SHP77 (cell line): ENCODE measurements at regions not wholly inside any gene's neighbourhood (a gene's known extent, or its start where the extent isn't known, plus 50 kb on each side); places are given as distances from the start of the nearest gene placed in this dataset.

Experiments used
- DNase-seq, 2 experiments: peaks; one replicate each; lab custom pipeline; 2025; lab: John Stamatoyannopoulos, UW

- no peak for DNase-seq
Observed at GRCh38 chr5:112626715-112627114, 111.0 kb upstream of the APC start.

DNA sequence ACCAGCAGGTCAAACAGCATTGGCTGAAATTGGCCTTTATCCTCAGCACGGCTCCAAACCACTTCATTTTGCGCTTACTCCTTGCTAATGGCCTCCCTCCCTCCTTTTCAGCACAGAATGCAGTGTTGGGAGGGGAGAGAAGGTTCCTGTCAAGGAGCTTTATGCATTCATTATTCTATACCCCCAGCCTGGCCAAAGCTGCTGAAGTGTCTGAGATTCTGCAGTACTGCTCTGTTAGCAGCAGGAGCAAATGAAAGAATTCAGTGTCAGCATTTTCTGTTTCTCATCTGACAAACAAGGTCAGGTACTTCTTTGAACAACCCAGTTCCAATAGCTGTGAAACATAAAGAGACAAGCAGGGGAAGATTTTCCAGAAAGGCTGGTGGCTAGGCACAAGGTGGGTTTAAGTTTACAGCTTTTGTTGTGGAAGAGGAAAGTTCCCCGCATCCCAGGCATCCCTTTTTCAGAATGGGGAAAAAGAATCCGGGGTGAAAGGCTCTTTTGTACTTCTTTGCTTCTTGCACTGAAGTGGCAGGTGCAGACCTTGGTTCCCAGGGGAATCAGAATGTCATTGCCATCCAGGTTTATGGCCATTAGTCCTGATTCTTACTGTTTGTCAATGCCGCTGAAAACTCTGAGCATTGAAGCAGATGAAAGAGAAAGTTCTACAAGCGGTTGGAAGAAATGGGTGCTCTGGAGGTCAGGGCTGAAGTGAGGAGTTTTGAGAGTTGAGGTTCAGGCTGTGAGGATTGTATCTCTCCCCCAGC lies 109.3 kb upstream of the APC start:
- DNase-seq: no peak

DNA sequence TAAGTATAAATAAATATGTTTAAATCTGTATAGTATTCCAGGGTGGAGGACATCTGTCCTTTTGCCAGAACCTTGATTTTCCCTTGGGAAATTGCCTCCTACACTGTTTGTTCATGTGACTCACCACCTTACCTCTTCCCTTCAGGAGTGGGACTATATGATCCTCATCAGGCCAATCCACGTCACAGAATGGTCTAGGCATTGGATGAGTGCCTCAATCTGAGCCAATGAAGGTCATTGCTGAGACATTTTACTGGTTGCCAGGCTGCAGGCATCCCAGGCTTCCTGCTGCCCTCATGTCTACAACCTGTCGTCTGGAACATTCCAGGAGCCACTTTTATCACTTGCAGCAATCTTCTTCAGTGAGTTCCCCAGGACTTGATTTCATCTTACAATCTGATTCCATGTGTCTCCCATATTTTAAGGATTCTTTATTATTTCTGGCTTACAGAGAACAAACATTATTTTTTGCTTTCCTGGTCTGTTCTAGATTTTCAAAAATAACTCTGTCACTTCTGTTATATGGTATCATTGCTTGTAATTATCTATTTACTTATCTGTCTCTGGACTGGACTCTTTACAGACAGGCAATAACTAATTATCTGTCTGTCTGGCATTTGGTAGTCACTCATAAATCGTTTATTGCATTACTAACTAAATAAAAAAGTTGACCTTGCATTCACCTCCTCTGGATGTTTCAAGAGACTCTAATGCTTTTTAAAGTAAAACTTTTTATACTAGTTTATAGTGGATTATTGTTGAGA lies 107.3 kb upstream of the APC start:
- no peak for DNase-seq

- DNase-seq: no peak
Observed at GRCh38 chr5:112634166-112634565, 103.5 kb upstream of the APC start.

DNA sequence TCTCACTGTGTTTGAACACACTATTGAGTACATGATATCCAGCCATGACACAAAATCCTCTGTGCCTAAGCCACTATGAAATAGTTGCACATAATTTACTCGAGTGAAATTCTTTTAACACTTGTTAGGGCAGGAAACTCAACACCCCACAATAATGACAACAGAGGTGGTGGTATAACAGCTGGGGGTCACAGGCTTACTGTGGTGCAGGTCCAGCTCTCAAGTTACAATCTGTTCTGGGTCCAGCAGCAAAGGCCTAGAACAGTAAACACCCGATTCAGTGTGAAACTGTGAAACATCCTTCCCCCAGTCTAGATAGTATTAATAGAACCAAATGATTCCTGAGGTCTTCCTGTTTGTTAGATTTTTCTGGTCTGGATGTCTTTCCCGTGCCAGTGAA lies 102.9 kb upstream of the APC start:
- no peak for DNase-seq

DNA sequence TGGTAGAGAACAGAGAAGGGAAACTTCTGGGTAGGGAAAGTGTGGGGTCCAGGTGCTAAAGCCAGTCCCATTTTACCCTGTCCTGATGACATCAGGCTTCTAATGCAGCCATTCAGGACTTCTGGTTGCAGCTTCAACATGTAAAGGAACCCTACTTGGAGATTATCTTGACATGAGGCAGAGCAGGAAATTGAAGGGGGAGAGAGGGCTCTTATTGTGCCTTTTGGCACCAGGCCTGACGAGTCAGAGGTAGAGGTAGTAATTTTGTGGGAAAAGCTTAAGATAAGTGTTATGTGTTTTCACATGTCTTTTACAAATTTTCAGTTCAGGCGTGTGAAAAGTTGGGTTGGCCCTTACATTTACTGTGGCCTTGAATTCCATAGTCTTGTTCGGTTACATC lies 102.4 kb upstream of the APC start:
- DNase-seq: no peak

- no peak for DNase-seq
Observed at GRCh38 chr5:112635771-112636731, 101.6 kb upstream of the APC start.

DNA sequence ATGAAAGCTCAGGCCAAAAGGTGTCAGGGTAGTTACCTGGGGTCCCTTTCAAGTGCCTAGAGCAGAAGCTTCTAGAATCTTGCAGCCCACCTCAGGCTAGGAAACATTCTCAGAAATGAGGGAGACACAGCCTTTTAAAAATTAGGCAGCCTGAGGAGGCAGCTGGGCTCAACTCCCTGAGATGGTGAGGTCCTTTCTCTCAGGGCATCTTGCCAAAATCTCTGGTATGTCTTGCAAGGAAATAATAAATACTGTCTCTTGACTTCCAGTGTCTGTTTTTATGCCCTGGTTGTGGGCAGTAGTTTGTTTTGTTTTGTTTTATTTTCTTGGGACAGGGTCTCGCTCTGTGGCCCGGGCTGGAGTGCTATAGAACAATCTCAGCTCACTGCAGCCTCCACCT lies 100.9 kb upstream of the APC start:
- DNase-seq: no peak

DNA sequence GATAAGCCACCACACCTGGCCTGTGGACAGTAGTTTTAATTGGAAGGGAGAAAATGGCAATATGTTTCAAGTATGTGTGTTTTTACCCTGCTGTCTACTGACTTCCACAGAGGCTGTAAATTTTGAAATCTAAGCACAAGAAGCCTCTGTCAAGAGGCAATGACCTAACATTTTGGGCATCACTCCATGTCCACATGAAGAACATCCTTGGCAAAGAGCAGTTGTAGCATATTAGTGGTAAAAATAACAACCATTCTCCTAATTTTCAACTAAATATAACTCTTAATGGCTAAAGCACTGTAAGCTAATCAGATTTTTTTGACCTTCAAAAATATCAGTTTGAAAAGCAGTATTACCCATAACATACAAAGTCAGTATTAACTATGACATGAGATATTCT lies 100.3 kb upstream of the APC start:
- no peak for DNase-seq

DNA sequence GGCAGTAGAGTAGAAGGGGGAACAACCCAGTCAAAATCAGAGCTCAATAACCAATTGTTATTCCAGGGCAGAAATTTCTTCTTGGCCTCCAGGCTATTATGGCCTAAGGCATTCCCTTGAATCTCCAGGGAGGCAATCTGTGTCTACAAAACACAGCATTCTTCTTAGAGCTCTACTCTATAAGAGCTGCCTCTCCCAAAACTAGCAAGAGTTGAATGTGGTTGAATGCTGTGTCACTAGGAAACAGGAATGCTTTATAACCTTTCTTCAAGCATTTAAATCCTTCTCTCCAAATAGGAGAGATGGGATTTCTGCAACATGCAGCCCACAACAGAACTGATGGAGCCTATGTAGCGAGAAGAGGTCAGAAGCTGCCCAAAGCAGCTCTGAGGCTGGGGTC lies 97.1 kb upstream of the APC start:
- no peak for DNase-seq

GRCh38 chr5:112641515-112642110 lies 96.1 kb upstream of the APC start:
- no peak for DNase-seq

DNA sequence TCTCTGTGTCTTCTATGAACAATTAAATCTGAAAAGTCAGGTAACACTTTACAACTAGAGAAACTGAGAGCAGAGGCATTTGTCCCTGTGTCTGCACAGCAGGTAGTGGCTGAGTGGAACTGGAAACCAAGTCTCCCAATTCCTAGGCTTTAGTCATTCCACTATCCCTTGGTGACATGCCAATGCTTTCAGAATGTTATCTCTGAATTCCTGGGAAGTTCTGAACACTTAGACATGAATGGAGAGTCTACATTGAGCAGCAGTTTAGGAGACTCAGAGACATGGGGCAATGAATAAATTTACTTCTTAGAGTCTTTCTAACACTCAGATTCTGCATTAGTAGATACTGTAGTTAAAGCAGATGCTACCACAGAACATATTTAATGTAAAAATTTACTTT lies 94.8 kb upstream of the APC start:
- no peak for DNase-seq

GRCh38 chr5:112643339-112643971 lies 94.2 kb upstream of the APC start:
- DNase-seq: no peak

DNA sequence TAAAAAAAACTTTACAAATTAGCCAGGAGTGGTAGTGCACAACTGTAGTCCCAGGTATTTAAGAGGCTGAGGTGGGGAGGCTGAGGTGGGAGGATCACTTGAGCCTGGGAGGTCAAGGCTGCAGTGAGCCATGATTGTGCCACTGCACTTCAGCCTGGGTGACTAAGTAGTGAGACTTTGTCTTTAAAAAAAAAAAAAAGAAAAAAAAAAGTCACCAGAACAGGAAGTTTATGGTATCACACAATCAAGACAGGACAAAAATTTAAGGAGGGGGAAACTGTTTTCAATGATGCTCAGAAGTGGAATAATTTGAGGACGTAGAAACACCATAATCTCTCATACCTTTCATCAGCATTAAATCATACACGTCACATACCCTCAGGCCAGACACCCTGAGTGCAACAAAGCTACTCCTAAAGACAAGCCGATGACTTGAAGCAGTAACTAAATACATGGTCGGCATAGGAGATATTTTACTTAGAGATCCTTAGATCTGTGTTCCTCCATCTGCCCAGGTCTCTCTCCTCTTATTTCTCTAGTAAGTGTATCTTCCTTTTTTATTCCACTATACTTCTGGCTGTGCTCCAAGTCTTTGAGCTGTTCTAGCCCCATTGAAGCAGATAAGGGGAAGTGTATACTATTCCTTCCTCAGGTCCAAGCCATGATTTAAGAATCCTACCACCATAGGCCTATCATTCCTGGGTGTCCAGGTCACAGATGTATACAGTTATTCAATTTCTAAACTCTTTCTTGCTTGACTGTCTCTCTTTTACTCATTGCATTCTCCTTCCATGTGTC lies 91.3 kb upstream of the APC start:
- DNase-seq: no peak

- DNase-seq: no peak
Observed at GRCh38 chr5:112647428-112647827, 90.3 kb upstream of the APC start.

DNA sequence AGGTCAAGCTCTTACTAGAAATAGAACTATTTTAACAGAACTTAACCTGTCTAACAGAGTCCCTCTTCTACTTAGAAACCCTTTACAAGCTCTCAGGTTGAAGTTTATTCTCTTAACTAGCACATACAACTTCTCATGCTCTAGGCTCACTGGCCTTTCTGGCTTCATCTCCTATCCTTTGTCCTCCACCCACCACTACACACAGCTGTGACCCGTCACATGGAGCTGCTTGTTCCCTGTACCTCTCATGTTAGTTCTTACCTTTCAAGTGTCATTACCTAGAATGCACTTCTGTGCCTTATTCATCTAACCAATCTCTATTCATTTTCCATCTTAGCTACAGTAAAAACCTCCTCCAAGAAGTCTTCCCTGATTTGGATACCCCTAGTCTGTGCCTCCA lies 89.4 kb upstream of the APC start:
- DNase-seq: no peak

DNA sequence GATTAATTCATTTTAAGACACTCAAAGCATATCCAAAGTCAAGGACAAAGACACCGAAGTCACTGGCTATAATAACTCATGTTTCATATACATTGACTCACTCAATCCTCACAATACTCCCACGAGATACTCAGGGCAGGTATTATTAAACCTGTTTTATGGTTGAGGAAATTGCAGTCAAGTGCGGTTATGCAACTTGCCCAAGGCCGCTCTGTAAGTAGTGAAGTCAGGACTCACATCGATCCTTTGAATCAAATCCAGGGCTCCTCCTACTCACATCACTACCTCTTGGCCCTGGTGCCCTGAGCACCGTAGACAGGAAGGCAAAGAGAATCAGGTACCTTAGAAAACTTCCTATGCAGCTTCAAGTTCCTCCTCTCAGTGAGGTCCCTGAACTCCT lies 87.8 kb upstream of the APC start:
- DNase-seq: no peak

- DNase-seq: no peak
Observed at GRCh38 chr5:112653638-112654205, 84.0 kb upstream of the APC start.

DNA sequence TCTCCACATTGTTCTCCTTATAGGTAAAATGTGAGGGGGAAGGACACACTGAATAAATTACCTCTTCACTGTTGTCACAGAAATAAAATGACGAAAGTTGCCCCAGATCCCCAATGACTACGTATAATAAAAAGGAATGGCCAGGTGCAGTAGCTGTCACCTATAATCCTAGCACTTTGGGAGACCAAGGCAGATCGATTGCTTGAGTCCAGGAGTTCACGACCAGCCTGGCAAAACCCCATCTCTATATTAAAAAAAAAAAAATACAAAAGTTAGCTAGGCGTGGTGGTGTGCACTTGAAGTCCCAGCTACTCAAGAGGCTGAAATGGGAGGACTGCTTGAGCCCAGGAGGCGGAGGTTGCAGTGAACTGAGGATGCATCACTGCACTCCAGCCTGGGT lies 82.2 kb upstream of the APC start:
- DNase-seq: no peak

GRCh38 chr5:112656451-112656850 lies 81.2 kb upstream of the APC start:
- DNase-seq: no peak
